Upper lobe of left lung (tissue), 4 donors: ENCODE measurements at regions not wholly inside any gene's neighbourhood (a gene's known extent, or its start where the extent isn't known, plus 50 kb on each side); places are given as distances from the start of the nearest gene placed in this dataset.

Experiments used
- POLR2A ChIP-seq, 4 donors: fragments of 450-650 bp; IDR thresholded peaks; one replicate each; pipeline ENCODE4 v1.5.1; 2016 to 2017; ENCODE audit warnings: antibody characterized with exemption in 4 of 4, mild to moderate bottlenecking in 2 of 4
- POLR2AphosphoS5 ChIP-seq, 2 donors: sonication (generic); formaldehyde crosslinking; IDR thresholded peaks; one replicate each; pipeline ENCODE4 v1.5.1; 2017; ENCODE audit warnings: antibody characterized with exemption in 2 of 2
- TF ChIP-seq, protein P1 (sequence below), 6 experiments: fragments of 450-650 bp in 4 of 6; fragments of 200-600 bp in 2 of 6; sonication (generic) in 2 of 6; IDR thresholded peaks; one replicate each; pipeline ENCODE4 v1.5.1; 2016 to 2019; ENCODE audit warnings: antibody characterized with exemption in 6 of 6

DNA sequence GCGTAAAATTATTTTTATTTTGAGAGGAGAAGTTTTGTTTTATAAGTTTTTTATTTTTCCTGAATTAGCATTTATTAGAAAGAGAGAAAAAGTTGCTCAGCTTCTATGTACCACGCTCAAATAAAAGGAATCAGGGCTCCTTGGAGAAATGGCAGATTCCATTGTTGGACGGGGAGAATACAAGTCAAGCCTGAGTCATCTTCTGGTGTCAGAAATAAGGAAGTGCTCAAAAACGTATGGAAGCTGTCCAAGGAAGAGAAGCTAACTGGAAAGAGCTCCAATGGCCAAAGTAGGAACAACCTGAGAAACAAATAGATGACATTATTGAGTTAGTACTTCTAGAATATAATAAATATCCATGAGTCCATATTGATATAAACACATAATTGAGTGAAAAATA is 89.3 kb upstream of the NEIL3 start:
- TF ChIP-seq, protein P1, sequence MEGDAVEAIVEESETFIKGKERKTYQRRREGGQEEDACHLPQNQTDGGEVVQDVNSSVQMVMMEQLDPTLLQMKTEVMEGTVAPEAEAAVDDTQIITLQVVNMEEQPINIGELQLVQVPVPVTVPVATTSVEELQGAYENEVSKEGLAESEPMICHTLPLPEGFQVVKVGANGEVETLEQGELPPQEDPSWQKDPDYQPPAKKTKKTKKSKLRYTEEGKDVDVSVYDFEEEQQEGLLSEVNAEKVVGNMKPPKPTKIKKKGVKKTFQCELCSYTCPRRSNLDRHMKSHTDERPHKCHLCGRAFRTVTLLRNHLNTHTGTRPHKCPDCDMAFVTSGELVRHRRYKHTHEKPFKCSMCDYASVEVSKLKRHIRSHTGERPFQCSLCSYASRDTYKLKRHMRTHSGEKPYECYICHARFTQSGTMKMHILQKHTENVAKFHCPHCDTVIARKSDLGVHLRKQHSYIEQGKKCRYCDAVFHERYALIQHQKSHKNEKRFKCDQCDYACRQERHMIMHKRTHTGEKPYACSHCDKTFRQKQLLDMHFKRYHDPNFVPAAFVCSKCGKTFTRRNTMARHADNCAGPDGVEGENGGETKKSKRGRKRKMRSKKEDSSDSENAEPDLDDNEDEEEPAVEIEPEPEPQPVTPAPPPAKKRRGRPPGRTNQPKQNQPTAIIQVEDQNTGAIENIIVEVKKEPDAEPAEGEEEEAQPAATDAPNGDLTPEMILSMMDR (IDR thresholded peaks at IDR 0.05), result no peak
- TF ChIP-seq POLR2A (IDR thresholded peaks at IDR 0.05) (no peak), POLR2AphosphoS5 (IDR thresholded peaks at IDR 0.05) (no peak)
